Smooth muscle cell (in vitro differentiated cells): ENCODE measurements at regions not wholly inside any gene's neighbourhood (a gene's known extent, or its start where the extent isn't known, plus 50 kb on each side); places are given as distances from the start of the nearest gene placed in this dataset.

Experiments used
- DNase-seq: peaks from one replicate; lab custom pipeline; 2025; ENCODE audit not compliant: unreplicated experiment; lab: John Stamatoyannopoulos, UW
- H2AFZ ChIP-seq: fragments of 200-600 bp; sonication (generic); 2 replicates; pipeline ENCODE4 v1.6.0; 2016; ENCODE audit warnings: antibody characterized with exemption, low read depth, mild to moderate bottlenecking
- H3F3A ChIP-seq: fragments of 200-600 bp; sonication (generic); 2 replicates; pipeline ENCODE4 v1.6.0; 2017; ENCODE audit warnings: antibody characterized with exemption, low read depth
- H3K27ac ChIP-seq: fragments of 200-600 bp; sonication (generic); 2 replicates; pipeline ENCODE4 v1.5.1; 2016; ENCODE audit warnings: low read depth, mild to moderate bottlenecking
- H3K27me3 ChIP-seq: fragments of 200-600 bp; sonication (generic); 2 replicates; pipeline ENCODE4 v1.6.1; 2016; ENCODE audit warnings: low read depth, mild to moderate bottlenecking
- H3K36me3 ChIP-seq: fragments of 200-600 bp; sonication (generic); 2 replicates; pipeline ENCODE4 v1.5.1; 2016; ENCODE audit warnings: low read depth
- H3K4me1 ChIP-seq: fragments of 200-600 bp; sonication (generic); 2 replicates; pipeline ENCODE4 v1.5.1; 2016; ENCODE audit warnings: low read depth
- H3K4me2 ChIP-seq: fragments of 200-600 bp; sonication (generic); 2 replicates; pipeline ENCODE4 v1.6.0; 2016; ENCODE audit warnings: mild to moderate bottlenecking
- H3K4me3 ChIP-seq: fragments of 200-600 bp; sonication (generic); 2 replicates; pipeline ENCODE4 v1.5.1; 2016; ENCODE audit warnings: mild to moderate bottlenecking
- H3K79me2 ChIP-seq: fragments of 200-600 bp; sonication (generic); 2 replicates; pipeline ENCODE4 v1.6.0; 2016; ENCODE audit warnings: low read depth, mild to moderate bottlenecking
- H3K9ac ChIP-seq: fragments of 200-600 bp; sonication (generic); 2 replicates; pipeline ENCODE4 v1.6.0; 2016; ENCODE audit warnings: low read depth
- H3K9me3 ChIP-seq: fragments of 200-600 bp; sonication (generic); replicated peaks from 2 replicates; pipeline ENCODE4 v1.5.1; 2016; ENCODE audit warnings: low read depth
- H4K20me1 ChIP-seq: fragments of 200-600 bp; sonication (generic); 2 replicates; pipeline ENCODE4 v1.6.0; 2016; ENCODE audit warnings: low read depth
- CTCF ChIP-seq: fragments of 200-600 bp; sonication (generic); IDR thresholded peaks from 2 replicates; pipeline ENCODE4 v1.5.1; 2017; ENCODE audit warnings: borderline replicate concordance, mild to moderate bottlenecking, antibody characterized with exemption; ENCODE audit not compliant: insufficient read depth, poor library complexity, severe bottlenecking
- WGBS: methylation state at CpG from one replicate; pipeline ENCODE4 v1.1.7; 2016; ENCODE audit warnings: low lambda C conversion rate; 5-methylcytosine and 5-hydroxymethylcytosine counted together

- no peak for DNase-seq
- no peaks in the 10 kb centered on the region for H4K20me1 ChIP-seq
- H3K4me3 ChIP-seq: no peak overlapping the region
- no peaks in the 10 kb centered on the region for H3K9me3 ChIP-seq
- H3K27ac ChIP-seq: no peak overlapping the region
- TF ChIP-seq CTCF: no peak
- no peak overlapping the region for H3K9ac ChIP-seq
- no peaks in the 10 kb centered on the region for H3K79me2 ChIP-seq
- no peak overlapping the region for H2AFZ ChIP-seq
- no peak overlapping the region for H3K4me2 ChIP-seq
- peaks cover 8% of the 10 kb centered on the region for H3K4me1 ChIP-seq
- no peaks in the 10 kb centered on the region for H3F3A ChIP-seq
- 87% methylated on average over 9 of the region's 9 CpGs for WGBS
- no peaks in the 10 kb centered on the region for H3K27me3 ChIP-seq
- H3K36me3 ChIP-seq: no peaks in the 10 kb centered on the region
These were observed 234.1 kb downstream of the GATA3 start for GRCh38 chr10:8288600-8288999.

GRCh38 chr10:8289186-8289924, 234.9 kb downstream of the GATA3 start:
- no peaks in the 10 kb centered on the region for H4K20me1 ChIP-seq
- TF ChIP-seq CTCF: no peak

GRCh38 chr10:8294779-8295178, 240.3 kb downstream of the GATA3 start:
- Histone ChIP-seq H3K9me3 (no peaks in the 10 kb centered on the region), H3K9ac (no peak overlapping the region), H3K36me3 (no peaks in the 10 kb centered on the region), H3K4me2 (no peak overlapping the region), H3K4me1 (peaks cover 8% of the 10 kb centered on the region), H4K20me1 (no peaks in the 10 kb centered on the region), H3K27ac (no peak overlapping the region), H2AFZ (no peak overlapping the region), H3K4me3 (no peak overlapping the region), H3K27me3 (no peaks in the 10 kb centered on the region), H3K79me2 (no peaks in the 10 kb centered on the region), H3F3A (no peaks in the 10 kb centered on the region)
- DNase-seq: no peak
- TF ChIP-seq CTCF: no peak
- WGBS: 97% methylated on average over 5 of the region's 5 CpGs

More at GRCh38 chr10:8289186-8289924, 234.9 kb downstream of the GATA3 start:
- Histone ChIP-seq H3K36me3 (no peaks in the 10 kb centered on the region), H3K4me3 (no peak overlapping the region), H3K9me3 (no peaks in the 10 kb centered on the region), H2AFZ (no peak overlapping the region), H3K79me2 (no peaks in the 10 kb centered on the region), H3K27ac (no peak overlapping the region), H3K9ac (no peak overlapping the region), H3K4me1 (peaks cover 8% of the 10 kb centered on the region), H3F3A (no peaks in the 10 kb centered on the region), H3K27me3 (no peaks in the 10 kb centered on the region), H3K4me2 (no peak overlapping the region)
- DNase-seq: no peak
- WGBS: 38% methylated on average over 4 of the region's 4 CpGs

GRCh38 chr10:8295311-8295710, 240.8 kb downstream of the GATA3 start:
- WGBS: 95% methylated on average over 1 of the region's 1 CpG
- no peak overlapping the region for H3K9ac ChIP-seq

More at GRCh38 chr10:8295311-8295710, 240.8 kb downstream of the GATA3 start:
- H3K36me3 ChIP-seq: no peaks in the 10 kb centered on the region
- H3K4me2 ChIP-seq: no peak overlapping the region
- H3K27me3 ChIP-seq: no peaks in the 10 kb centered on the region
- peaks cover 3% of the 10 kb centered on the region for H3K4me1 ChIP-seq
- no peak for TF ChIP-seq CTCF
- no peak overlapping the region for H3K4me3 ChIP-seq
- no peaks in the 10 kb centered on the region for H3K79me2 ChIP-seq
- H4K20me1 ChIP-seq: no peaks in the 10 kb centered on the region
- H3K27ac ChIP-seq: no peak overlapping the region
- H3K9me3 ChIP-seq: no peaks in the 10 kb centered on the region
- no peak overlapping the region for H2AFZ ChIP-seq
- no peaks in the 10 kb centered on the region for H3F3A ChIP-seq
- no peak for DNase-seq
